WI38 (cell line): ENCODE measurements at regions not wholly inside any gene's neighbourhood (a gene's known extent, or its start where the extent isn't known, plus 50 kb on each side); places are given as distances from the start of the nearest gene placed in this dataset.

Experiments used
- H3K4me3 ChIP-seq: 2 replicates; pipeline ENCODE4 v1.5.1; 2011; ENCODE audit warnings: low read depth, mild to moderate bottlenecking, control low read depth, low read length
- TF ChIP-seq, protein P1 (sequence below): IDR thresholded peaks from 2 replicates; pipeline ENCODE4 v1.5.1; 2012; ENCODE audit warnings: low read depth, mild to moderate bottlenecking, control low read depth, low read length

DNA sequence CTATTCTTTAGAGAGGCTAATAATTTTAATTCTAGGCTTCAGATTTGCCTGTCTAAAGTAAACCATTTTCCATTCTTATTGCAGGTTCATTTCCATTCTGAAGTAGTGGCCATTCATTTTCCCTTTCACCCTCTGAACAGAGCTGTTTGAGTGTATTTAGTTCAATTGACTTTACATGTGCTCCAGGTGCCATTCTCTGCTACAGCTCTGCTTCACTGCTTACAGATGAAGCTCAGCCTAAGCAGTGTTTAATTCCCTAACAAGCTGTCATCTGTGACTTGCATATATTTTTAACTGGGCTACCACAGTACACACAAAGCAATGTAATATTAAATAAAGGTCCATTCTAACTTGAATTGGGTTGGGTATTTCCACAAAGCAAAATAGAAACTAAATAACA lies 1031.6 kb downstream of the KCNT2 start:
- TF ChIP-seq, protein P1, sequence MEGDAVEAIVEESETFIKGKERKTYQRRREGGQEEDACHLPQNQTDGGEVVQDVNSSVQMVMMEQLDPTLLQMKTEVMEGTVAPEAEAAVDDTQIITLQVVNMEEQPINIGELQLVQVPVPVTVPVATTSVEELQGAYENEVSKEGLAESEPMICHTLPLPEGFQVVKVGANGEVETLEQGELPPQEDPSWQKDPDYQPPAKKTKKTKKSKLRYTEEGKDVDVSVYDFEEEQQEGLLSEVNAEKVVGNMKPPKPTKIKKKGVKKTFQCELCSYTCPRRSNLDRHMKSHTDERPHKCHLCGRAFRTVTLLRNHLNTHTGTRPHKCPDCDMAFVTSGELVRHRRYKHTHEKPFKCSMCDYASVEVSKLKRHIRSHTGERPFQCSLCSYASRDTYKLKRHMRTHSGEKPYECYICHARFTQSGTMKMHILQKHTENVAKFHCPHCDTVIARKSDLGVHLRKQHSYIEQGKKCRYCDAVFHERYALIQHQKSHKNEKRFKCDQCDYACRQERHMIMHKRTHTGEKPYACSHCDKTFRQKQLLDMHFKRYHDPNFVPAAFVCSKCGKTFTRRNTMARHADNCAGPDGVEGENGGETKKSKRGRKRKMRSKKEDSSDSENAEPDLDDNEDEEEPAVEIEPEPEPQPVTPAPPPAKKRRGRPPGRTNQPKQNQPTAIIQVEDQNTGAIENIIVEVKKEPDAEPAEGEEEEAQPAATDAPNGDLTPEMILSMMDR: no peak

DNA sequence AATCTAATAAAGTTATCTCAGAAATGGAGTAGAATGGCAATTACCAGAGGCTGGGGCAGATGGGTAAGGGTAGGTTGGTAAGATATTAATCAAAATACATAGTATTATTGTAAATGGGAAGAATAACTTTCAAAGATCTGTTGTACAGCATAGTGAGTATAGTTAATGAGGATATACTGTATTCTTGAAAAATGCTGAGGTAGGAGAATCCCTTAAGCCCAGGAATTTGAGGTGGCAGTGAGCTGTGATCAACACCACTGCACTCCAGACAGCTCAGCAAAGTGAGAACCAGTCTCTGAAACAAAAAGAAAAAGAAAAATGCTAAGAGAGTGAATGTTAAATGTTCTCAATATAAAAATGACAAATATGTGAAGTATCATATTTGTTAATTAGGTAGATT lies 1033.7 kb downstream of the KCNT2 start:
- H3K4me3 ChIP-seq: no peak overlapping the region
- TF ChIP-seq, protein P1: no peak

More for the DNA sequence above, 1031.6 kb downstream of the KCNT2 start:
- H3K4me3 ChIP-seq: no peak overlapping the region

DNA sequence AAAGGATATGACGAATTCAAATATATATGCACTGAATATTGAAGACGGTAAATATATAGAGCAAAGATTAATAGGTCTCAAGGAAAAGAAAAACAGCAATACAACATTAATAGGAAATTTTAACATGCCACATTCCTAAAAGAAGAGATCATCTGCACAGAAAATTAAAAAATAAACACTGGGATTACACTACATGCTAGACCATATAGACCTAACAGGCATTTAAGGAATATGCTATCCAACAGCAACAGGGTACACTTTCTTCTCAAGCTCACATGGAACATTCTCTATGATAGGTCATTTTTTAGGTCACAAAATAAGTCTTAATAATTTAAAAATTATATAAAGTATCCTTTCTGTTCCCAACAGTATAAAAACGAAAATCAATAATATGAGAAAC lies 1038.3 kb downstream of the KCNT2 start:
- TF ChIP-seq, protein P1: no peak
- no peak overlapping the region for H3K4me3 ChIP-seq

DNA sequence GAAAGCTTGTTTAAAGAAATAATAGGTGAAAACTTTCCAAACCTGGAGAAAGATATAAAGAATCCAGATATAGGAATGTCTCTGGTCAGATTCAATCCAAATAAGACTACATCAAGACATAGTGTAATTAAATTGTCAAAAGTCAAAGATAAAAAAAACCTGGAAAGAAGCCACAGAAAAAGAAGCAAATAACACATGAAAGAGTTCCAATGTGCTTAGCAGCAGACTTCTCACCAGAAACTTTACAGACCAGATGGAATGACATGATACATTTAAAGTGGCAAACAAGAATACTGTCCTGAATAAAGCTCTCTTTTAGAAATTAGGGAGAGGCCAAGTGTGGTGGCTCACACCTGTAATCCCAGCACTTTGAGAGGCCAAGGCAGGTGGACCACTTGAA lies 1039.9 kb downstream of the KCNT2 start:
- H3K4me3 ChIP-seq: no peak overlapping the region
- TF ChIP-seq, protein P1: no peak

DNA sequence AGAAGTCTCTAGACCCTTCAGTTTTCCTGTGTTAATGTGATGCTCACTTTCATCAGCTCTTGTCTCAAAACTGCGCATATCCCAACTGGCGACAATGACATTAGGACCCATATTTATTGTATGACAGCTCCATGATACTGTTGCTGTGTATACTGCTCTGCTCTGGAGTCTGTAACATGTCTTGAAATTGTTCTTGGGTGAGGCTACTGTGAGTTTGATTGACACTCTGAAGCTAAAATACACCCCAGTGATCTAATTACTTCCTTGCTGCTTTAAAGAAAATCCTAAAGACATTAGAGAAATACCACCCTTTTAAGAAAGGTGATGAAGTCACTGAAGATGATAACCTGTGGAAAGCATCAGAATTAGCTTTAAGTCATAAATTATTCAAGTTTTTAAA lies 1046.2 kb downstream of the KCNT2 start:
- no peak overlapping the region for H3K4me3 ChIP-seq
- TF ChIP-seq, protein P1: no peak

DNA sequence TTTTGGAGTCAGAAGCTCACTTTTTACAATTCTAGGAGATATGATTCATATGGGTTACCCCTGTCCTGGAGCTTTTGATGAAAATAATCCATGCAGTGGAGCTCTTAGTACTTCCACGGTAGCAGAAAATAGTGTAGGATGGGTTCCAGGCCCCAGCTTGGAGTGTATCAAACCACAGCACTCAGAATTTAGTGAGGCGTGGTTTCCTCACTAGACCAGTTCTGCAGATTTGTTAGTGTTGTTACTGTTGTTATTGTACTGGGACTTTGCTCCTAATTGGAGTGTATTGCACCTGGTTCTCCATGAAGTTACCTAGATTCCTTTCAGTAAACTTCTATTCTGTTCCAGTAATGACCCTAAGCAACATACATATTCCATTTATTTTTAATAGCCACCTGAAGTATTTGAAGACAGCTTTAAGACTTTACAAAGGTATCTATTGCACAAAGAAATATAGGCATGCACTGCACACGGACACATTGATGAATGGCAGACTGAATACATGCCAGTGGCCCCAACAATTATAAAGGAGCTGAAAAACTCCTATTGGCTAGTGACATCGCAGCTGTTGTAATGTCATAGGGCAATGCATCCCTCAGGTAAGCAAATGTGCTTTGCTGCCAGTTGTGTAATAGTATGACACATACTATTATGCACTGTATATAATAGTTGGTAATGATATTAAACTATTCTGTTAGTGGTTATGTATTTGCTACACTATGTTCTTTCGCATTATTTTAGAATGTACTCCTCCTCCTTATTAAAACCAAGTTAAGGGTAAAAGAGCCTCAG lies 1058.0 kb downstream of the KCNT2 start:
- TF ChIP-seq, protein P1: no peak
- H3K4me3 ChIP-seq: no peak overlapping the region

DNA sequence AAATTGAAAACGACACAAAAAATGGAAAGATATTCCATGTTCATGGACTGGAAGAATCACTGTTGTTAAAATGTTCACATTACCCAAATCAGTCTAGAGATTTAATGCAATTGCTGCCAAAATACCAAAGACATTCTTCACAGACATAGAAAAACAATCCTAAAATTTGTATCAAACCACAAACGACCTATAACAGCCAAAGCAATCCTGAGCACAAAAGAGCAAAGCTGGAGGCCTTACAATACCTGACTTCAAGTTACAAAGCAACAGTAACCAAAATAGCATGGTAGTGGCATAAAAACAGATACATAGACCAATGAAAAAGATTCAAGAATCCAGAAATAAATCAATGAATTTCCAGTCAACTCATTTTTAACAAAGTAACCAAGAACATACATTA lies 1077.3 kb downstream of the KCNT2 start:
- TF ChIP-seq, protein P1: no peak
- no peak overlapping the region for H3K4me3 ChIP-seq
